ENCODE measurements at regions not wholly inside any gene's neighbourhood (a gene's known extent, or its start where the extent isn't known, plus 50 kb on each side); places are given as distances from the start of the nearest gene placed in this dataset.

GRCh38 chr13:85379433-85379832 is 419.8 kb downstream of the SLITRK6 start:
- DNase-seq (ENCODE audit: low spot score) = no peak

- DNase-seq (ENCODE audit: low spot score) = no peak
These were observed 421.4 kb downstream of the SLITRK6 start for GRCh38 chr13:85377783-85378182.

DNA sequence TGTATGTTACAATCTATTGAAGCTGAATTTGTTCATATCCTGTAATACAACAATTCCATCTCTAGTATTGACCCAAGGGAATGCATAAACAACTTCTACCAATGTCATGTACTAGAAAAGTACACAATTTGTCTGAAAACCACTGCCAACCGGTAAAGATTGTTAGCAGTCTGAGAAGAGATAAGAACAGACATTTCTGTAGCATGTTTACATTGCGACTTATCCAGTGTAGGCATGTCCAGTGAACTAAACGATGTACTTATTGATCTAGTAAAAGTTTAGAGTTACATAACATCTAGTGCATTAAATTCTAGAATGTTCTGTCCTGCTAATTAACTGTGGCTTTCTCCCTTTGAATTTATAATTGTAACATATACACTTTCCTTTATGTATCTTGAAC is 425.9 kb downstream of the SLITRK6 start:
- no peak for DNase-seq (ENCODE audit: low spot score)

GRCh38 chr13:85371254-85371653 is 428.0 kb downstream of the SLITRK6 start:
- DNase-seq (ENCODE audit: low spot score) = no peak

- DNase-seq (ENCODE audit: low spot score) = no peak
These were observed 430.5 kb downstream of the SLITRK6 start for GRCh38 chr13:85368686-85369085.

DNA sequence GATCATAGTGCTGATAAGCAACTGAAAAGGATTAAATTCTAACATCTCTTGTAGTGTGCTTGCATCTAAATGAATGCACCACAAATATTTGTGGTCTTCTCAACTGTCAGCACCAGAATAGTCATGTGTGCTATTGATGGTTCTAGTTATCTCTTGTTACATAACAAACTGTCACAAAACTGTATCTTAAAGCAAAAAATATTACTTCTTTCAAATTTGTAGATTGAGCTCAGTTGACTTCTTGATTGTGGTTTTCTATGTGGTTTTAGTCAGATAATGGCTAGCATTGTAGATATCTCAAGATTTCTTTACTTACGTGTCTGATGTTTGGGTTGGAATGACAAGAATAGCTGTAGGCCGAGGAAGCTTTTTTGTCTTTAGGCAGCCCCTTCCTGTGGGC is 431.3 kb downstream of the SLITRK6 start:
- DNase-seq (ENCODE audit: low spot score) = no peak

GRCh38 chr13:85366759-85367417 is 432.3 kb downstream of the SLITRK6 start:
- no peak for DNase-seq (ENCODE audit: low spot score)

GRCh38 chr13:85363504-85363903 is 435.7 kb downstream of the SLITRK6 start:
- no peak for DNase-seq (ENCODE audit: low spot score)

GRCh38 chr13:85362980-85363379 is 436.2 kb downstream of the SLITRK6 start:
- DNase-seq (ENCODE audit: low spot score) = no peak

DNA sequence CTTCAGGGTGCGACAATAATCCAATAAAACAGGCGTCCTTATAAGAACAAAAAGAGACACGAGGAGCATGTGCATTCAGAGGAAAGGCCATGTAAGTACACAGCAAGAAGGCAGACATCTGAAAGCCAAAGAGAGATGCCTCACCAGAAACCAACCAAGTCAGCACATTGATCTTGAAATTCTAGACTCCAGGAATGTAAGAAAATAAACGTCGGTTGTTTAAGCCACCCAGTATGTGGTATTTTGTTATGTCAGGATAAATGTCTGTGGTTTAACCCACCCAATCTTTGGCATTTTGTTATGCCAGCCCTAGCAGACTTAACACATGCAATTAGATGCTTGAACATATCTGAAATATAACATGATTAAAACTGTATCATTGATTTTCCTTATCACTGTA is 452.0 kb downstream of the SLITRK6 start:
- DNase-seq (ENCODE audit: low spot score) = no peak

GRCh38 chr13:85334187-85334586 is 465.0 kb downstream of the SLITRK6 start:
- DNase-seq (ENCODE audit: low spot score) = no peak

GRCh38 chr13:85333506-85334020 is 465.7 kb downstream of the SLITRK6 start:
- no peak for DNase-seq (ENCODE audit: low spot score)

GRCh38 chr13:85332615-85333014 is 466.6 kb downstream of the SLITRK6 start:
- no peak for DNase-seq (ENCODE audit: low spot score)

- no peak for DNase-seq (ENCODE audit: low spot score)
These were observed 477.5 kb downstream of the SLITRK6 start for GRCh38 chr13:85321734-85322133.

DNA sequence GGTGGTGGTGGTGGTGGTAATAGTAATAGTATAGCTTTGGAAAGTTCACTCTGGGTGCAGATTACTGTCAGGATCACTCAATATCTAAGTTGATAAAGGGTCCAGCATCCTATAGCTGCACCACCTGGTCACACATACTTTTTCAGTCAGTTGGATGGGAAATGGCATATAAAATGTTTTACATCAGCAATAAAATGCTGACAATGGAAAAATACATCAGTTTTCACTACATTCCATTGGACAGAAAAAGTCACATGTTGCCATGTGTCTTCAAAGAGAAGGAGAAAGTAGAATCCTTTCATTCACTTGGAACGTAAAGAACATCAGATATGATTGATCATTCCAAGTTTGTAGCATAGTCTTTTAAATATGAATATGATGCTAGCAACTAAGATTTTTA is 481.4 kb downstream of the SLITRK6 start:
- no peak for DNase-seq (ENCODE audit: low spot score)

DNA sequence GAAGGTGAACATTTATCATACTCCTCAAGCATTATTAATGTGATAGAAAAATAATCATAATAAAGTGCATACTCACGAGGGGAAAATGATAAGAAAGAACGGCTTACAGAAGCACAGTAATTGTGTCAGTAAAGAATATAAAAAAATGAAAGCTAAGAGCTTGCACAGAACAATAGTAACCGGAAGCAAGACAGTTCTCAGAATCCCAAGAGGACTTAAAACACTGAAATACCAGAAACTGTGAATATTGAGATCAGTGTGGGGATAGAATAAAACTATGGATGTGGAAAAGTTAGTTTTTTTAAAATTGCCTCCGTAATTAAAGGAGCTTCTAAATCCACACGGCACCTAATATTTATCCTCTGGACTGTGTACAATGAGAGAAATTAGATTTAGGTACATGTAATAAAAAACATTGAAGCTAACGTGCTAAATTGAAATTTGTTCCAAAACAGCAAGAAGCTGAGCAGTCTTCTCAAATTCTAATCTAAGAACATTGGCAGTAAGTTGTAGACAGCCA is 482.7 kb downstream of the SLITRK6 start:
- DNase-seq (ENCODE audit: low spot score) = no peak

- DNase-seq (ENCODE audit: low spot score) = no peak
These were observed 484.5 kb downstream of the SLITRK6 start for GRCh38 chr13:85314686-85315085.

- no peak for DNase-seq (ENCODE audit: low spot score)
These were observed 485.3 kb downstream of the SLITRK6 start for GRCh38 chr13:85313761-85314503.

DNA sequence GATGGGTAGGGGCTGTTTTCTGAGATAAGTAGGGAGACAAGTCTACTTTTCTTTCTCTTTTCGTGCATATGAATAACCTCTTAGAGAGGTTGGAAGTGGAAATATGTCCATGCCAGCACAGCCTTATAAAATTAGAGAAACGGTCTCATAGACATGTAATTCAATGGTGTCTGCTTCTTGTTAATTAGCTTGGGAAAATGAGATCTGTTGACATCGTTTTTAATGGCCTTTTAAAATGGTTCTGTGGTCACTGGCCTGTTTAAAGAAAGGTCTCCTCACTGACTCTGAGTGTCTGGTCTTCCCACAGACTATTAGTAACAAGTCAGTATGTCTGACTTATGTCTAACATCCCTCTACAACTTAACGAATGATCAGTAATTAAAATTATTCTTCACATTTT is 487.1 kb downstream of the SLITRK6 start:
- no peak for DNase-seq (ENCODE audit: low spot score)

DNA sequence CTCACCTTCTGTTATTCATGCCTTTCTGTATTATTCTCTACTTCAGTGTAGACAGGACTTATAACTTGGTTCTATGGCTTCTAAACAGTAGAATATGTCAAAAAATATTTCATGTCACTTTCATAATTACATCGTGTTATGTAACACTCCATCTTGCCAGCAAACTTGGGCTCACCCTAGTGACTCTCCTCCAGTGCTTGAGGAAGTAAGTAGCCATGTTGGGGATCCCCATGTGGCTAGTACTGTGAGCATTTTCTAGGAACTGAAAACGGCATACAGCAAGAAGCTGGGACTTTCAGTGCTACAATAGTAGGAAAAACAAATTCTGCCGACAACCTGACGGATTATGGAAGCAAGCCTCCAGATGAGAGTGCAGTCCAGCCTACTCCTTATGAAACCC is 495.6 kb downstream of the SLITRK6 start:
- DNase-seq (ENCODE audit: low spot score) = no peak

DNA sequence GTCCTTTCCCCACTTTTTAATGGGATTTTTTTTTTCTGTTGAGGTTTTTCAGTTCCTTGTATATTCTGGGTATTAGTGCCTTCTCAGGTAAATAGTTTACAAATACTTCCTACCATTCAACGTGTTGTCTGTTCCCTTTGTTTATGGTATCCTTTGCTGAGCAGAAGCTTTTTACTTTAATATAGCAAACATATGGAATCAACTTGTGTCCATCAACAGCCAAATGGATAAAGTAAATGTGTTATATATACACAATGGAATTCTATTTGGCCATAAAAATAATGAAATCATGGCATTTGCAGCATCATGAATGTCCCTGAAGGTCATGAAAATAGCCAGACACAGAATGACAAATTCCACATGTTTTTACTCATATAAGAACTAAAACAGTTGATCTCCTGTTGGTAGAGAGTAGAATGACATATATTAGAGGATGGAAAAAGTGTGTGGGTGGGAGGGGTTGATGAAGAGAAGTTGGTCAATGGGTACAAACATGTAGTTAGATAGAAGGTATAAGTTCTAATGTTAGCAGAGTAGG is 500.8 kb downstream of the SLITRK6 start:
- DNase-seq (ENCODE audit: low spot score) = no peak

GRCh38 chr13:85288698-85289097 is 510.5 kb downstream of the SLITRK6 start:
- DNase-seq (ENCODE audit: low spot score) = no peak

DNA sequence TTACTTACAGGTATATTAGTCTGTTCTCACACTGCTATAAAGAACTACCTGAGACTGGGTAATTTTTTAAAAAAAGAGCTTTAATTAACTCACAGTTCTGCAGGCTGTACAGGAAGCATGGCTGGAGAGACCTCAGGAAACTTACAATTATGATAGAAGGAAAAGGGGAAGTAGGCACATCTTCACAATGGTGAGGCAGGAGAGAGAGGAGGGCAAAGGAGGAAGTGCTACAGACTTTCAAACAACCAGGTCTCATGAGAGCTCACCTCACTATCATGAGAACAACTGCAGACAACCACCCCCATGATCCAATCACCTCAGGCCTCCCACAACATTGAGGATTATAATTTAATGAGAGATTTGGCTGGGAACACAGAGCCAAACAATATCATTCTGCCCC is 511.7 kb downstream of the SLITRK6 start:
- no peak for DNase-seq (ENCODE audit: low spot score)

Data from CD4-positive, alpha-beta T cell treated with Interleukin-2 at 100 ng/mL for 4 hours (primary cell).